ENCODE measurements at regions not wholly inside any gene's neighbourhood (a gene's known extent, or its start where the extent isn't known, plus 50 kb on each side); places are given as distances from the start of the nearest gene placed in this dataset.

DNA sequence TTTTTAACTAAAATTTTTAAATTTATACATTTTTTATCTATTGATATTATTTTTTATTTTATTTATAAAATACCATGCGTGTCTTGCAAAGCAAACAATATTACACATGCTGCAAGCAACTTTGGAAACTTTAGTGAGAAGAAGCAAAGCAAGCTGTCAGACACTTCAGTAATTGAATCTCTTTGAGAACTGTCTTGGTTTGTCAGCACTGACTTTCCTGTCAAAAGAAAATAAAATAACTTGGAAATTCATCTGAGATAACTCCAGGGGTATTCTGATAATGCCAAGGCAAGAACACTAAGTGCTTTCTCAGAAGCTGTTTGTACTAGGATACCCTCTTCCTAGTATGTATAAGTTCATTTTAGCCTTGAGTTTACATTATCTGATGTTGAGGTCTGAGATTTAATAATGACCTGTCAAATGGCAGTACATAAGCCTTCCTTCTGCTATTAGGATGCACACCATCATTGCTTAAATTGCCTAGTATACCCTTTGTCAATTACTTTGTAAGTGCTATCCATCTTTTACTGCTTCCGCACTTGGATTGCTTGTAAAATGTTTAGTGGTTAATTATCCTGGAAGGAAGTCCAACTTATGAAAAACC is 624.2 kb upstream of the AGA start:
- no peak overlapping the region for H3K27ac ChIP-seq
- no peak for TF ChIP-seq CTCF (conservative IDR thresholded peaks at IDR 0.05)
- TF ChIP-seq ZFX (IDR thresholded peaks at IDR 0.05), result no peak

GRCh38 chr4:178068136-178068535 is 625.9 kb upstream of the AGA start:
- TF ChIP-seq CTCF (conservative IDR thresholded peaks at IDR 0.05) (no peak), ZFX (IDR thresholded peaks at IDR 0.05) (no peak)

DNA sequence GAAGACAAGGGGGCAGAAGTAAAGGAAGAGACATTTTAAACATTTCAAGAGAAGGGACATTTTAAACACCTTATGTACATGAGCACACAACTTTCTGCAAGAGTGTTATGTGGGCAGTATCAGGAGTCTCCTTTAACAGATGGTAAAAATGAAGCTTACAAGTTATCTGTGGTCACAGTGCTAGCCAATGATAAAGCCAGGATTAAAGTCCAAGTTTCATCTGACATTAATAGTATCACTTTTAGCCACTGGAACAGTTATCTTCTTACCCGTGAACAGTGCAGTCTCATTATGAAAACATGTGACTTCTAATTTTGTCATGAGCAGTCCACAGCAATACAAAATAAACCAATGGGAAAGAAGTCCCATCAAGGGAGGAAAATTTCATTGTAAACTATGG is 627.9 kb upstream of the AGA start:
- no peak for TF ChIP-seq ZFX (IDR thresholded peaks at IDR 0.05)
- no peak for TF ChIP-seq CTCF (conservative IDR thresholded peaks at IDR 0.05)
- no peak overlapping the region for H3K27ac ChIP-seq

More at GRCh38 chr4:178068136-178068535, 625.9 kb upstream of the AGA start:
- no peak overlapping the region for H3K27ac ChIP-seq

DNA sequence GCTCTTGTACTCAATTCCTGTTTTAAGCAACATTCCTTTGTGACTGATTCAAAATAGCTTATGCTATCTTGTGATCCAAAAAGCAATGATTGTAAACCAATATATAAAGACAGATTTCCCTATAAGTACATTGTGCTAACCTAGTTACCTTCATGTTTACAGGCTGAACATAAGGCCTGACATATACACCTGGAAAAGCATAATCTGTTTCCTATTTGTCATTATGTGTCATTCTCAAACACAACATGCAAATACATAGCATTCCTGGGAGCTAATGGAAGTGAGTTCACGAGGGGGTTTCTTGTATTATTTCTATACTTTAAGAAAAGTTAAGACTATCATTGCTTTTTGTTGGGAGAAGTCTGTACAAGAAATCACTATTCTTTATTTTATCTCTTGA is 638.1 kb upstream of the AGA start:
- H3K27ac ChIP-seq, result no peak overlapping the region
- no peak for TF ChIP-seq CTCF (conservative IDR thresholded peaks at IDR 0.05)
- TF ChIP-seq ZFX (IDR thresholded peaks at IDR 0.05), result no peak

DNA sequence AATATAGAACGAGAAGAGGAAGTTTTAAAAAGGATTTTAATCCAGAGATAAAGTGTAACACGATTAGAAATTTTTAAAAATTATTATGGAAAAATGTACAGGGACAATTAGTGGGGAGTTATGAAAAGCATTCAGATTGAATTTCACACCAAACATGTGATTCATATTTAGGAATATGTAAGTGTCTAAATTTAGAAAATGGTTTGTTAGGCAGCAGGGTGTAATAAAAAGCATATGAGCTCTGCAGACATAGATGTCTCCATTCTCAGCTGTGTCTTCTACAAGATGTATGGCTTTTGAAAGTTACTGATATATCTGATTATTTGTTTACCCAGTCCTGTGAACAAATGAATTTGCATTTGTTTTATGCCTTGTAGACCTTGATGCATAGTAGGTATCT is 638.9 kb upstream of the AGA start:
- no peak for TF ChIP-seq ZFX (IDR thresholded peaks at IDR 0.05)
- no peak overlapping the region for H3K27ac ChIP-seq

- H3K27ac ChIP-seq, result no peak overlapping the region
- TF ChIP-seq ZFX (IDR thresholded peaks at IDR 0.05) (no peak), CTCF (conservative IDR thresholded peaks at IDR 0.05) (no peak)
These were observed 639.7 kb upstream of the AGA start for GRCh38 chr4:178081896-178082295.

GRCh38 chr4:178082906-178083305 is 640.7 kb upstream of the AGA start:
- TF ChIP-seq ZFX (IDR thresholded peaks at IDR 0.05) (no peak), CTCF (conservative IDR thresholded peaks at IDR 0.05) (no peak)
- H3K27ac ChIP-seq, result no peak overlapping the region

GRCh38 chr4:178083968-178084367 is 641.7 kb upstream of the AGA start:
- no peak overlapping the region for H3K27ac ChIP-seq
- no peak for TF ChIP-seq ZFX (IDR thresholded peaks at IDR 0.05)
- no peak for TF ChIP-seq CTCF (conservative IDR thresholded peaks at IDR 0.05)

Measured in C4-2B (cell line).